ENCODE measurements at regions not wholly inside any gene's neighbourhood (a gene's known extent, or its start where the extent isn't known, plus 50 kb on each side); places are given as distances from the start of the nearest gene placed in this dataset.

DNA sequence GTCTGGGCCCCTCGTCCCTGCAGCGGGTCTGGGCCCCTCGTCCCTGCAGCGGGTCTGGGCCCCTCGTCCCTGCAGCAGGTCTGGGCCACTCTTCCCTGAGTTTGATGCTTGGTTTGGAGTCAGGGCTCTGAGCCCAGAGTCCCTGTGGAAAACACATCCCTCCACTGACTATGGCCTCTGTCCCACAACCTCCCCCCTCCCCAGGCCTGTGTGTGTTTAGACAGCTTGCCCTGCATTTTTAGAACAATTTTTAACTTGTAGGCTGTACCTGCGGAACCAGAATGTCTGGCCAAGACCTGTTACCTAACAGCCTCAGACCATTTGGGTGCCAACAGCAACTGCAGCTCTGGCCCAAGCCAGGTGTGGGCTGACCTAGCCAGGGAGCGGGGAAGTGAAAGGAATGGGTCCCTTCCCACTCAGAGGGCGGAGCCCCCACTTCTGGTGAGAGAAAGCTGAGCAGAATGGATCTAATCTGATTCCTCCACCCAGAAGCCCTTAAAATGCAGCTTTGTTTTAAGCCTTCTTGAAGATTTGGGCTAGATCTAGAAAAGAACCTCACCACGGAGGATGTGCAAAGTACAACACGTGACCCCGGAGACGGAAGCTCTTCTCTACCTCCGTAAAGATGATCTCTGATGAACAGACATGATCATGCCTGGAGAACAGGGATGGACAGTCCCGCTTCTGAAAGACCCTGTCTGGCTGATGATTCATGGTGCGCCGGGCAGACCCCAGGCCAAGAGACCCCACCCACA lies 60.5 kb upstream of the TFRC start (continued):
- TF ChIP-seq, protein P1, sequence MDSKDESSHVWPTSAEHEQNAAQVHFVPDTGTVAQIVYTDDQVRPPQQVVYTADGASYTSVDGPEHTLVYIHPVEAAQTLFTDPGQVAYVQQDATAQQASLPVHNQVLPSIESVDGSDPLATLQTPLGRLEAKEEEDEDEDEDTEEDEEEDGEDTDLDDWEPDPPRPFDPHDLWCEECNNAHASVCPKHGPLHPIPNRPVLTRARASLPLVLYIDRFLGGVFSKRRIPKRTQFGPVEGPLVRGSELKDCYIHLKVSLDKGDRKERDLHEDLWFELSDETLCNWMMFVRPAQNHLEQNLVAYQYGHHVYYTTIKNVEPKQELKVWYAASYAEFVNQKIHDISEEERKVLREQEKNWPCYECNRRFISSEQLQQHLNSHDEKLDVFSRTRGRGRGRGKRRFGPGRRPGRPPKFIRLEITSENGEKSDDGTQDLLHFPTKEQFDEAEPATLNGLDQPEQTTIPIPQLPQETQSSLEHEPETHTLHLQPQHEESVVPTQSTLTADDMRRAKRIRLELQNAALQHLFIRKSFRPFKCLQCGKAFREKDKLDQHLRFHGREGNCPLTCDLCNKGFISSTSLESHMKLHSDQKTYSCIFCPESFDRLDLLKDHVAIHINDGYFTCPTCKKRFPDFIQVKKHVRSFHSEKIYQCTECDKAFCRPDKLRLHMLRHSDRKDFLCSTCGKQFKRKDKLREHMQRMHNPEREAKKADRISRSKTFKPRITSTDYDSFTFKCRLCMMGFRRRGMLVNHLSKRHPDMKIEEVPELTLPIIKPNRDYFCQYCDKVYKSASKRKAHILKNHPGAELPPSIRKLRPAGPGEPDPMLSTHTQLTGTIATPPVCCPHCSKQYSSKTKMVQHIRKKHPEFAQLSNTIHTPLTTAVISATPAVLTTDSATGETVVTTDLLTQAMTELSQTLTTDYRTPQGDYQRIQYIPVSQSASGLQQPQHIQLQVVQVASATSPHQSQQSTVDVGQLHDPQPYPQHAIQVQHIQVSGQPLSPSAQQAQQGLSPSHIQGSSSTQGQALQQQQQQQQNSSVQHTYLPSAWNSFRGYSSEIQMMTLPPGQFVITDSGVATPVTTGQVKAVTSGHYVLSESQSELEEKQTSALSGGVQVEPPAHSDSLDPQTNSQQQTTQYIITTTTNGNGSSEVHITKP (IDR thresholded peaks at IDR 0.05; ENCODE audit: partially characterized antibody): no peak

DNA sequence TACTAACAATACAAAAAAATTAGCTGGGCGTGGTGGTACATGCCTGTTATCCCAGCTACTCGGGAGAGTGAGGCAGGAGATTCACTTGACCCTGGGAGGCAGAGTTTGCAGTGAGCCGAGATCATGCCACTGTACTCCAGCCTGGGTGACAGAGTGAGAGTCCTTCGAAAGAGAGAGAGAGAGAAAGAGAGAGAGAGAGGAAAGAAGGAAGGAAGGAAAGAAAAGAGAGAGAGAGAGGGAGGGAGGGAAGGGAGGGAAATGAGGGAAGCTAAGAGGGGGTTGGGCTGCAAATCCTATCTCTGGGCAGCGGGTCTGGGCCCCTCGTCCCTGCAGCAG lies 59.9 kb upstream of the TFRC start:
- H3K27me3 ChIP-seq (ENCODE audit: control insufficient read depth in 2 of 2, insufficient read depth in 2 of 2, low read length in 2 of 2): no peaks in the 10 kb centered on the region
- H3K4me2 ChIP-seq (ENCODE audit: insufficient read depth, low read length): peak overlapping the region; percentile 99
- WGBS (ENCODE audit: insufficient coverage, low coverage, missing lambda C conversion rate): 19% methylated on average over 4 of the region's 6 CpGs
- H3K9ac ChIP-seq (ENCODE audit: insufficient read depth in 1 of 2, low read depth in 2 of 2, low read length in 2 of 2): peak overlapping the region; percentile 86 to 94; a peak in 3 of 4 replicates
- POLR2A ChIA-PET: interaction anchor here (0.9 to 10.0 kb wide), 3 partner anchors 11 to 25 kb away, joined by 5 to 103 read pairs (median 28); no protein-coding TSS in a partner anchor
- DNase-seq (ENCODE audit: extremely low read depth in 1 of 4, low spot score in 3 of 4): no peak
- H2AFZ ChIP-seq (ENCODE audit: low read depth, low read length): peak overlapping the region; percentile 76
- in situ Hi-C loops (cut with MboI): no loop called here
- H3K4me3 ChIP-seq: peak overlapping the region; percentile 54; the same call in 1 of the 2 replicates
- H3K9me3 ChIP-seq (replicated peaks; ENCODE audit: control insufficient read depth, insufficient read depth, low read depth, low read length): no peaks in the 10 kb centered on the region
- H3K27ac ChIP-seq (ENCODE audit: extremely low read depth, low read depth, low read length): peak overlapping the region; percentile 99
- H4K20me1 ChIP-seq (replicated peaks; ENCODE audit: control insufficient read depth, insufficient read depth, low read length): no peaks in the 10 kb centered on the region
- ATAC-seq: no peak
- H3K9me1 ChIP-seq (ENCODE audit: control insufficient read depth, insufficient read depth, low read length): no peaks in the 10 kb centered on the region
- peaks cover 47% of the 10 kb centered on the region for H3K79me2 ChIP-seq (ENCODE audit: control insufficient read depth, insufficient read depth, low read length)
- CTCF ChIA-PET (ENCODE audit: low intra/inter-chr PET ratio): no interaction called here
- no peak for FAIRE-seq
- BruUV-seq (replicated peaks): no TSS peak
- intact Hi-C loops (cut with micrococcal nuclease): loop anchor here (2.0 kb wide), 3 partner anchors 41 to 61 kb away; no protein-coding TSS in a partner anchor
- H3K36me3 ChIP-seq (ENCODE audit: control insufficient read depth, insufficient read depth, low read length): 0 out of 3 replicates have a peak, but pooled peaks cover 2% of the 10 kb centered on the region
- peaks cover 75 to 80% of the 10 kb centered on the region in 2 experiments for H3K4me1 ChIP-seq (replicated peaks in 1 of 2; ENCODE audit: control insufficient read depth in 2 of 2, insufficient read depth in 2 of 2, low read length in 2 of 2)
- TF ChIP-seq, protein P2, sequence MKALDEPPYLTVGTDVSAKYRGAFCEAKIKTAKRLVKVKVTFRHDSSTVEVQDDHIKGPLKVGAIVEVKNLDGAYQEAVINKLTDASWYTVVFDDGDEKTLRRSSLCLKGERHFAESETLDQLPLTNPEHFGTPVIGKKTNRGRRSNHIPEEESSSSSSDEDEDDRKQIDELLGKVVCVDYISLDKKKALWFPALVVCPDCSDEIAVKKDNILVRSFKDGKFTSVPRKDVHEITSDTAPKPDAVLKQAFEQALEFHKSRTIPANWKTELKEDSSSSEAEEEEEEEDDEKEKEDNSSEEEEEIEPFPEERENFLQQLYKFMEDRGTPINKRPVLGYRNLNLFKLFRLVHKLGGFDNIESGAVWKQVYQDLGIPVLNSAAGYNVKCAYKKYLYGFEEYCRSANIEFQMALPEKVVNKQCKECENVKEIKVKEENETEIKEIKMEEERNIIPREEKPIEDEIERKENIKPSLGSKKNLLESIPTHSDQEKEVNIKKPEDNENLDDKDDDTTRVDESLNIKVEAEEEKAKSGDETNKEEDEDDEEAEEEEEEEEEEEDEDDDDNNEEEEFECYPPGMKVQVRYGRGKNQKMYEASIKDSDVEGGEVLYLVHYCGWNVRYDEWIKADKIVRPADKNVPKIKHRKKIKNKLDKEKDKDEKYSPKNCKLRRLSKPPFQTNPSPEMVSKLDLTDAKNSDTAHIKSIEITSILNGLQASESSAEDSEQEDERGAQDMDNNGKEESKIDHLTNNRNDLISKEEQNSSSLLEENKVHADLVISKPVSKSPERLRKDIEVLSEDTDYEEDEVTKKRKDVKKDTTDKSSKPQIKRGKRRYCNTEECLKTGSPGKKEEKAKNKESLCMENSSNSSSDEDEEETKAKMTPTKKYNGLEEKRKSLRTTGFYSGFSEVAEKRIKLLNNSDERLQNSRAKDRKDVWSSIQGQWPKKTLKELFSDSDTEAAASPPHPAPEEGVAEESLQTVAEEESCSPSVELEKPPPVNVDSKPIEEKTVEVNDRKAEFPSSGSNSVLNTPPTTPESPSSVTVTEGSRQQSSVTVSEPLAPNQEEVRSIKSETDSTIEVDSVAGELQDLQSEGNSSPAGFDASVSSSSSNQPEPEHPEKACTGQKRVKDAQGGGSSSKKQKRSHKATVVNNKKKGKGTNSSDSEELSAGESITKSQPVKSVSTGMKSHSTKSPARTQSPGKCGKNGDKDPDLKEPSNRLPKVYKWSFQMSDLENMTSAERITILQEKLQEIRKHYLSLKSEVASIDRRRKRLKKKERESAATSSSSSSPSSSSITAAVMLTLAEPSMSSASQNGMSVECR (CRISPR knock-in tag; IDR thresholded peaks at IDR 0.05): 0 out of 2 replicates have a peak, but pooled peaks have one; percentile 18
- TF ChIP-seq, protein P3, sequence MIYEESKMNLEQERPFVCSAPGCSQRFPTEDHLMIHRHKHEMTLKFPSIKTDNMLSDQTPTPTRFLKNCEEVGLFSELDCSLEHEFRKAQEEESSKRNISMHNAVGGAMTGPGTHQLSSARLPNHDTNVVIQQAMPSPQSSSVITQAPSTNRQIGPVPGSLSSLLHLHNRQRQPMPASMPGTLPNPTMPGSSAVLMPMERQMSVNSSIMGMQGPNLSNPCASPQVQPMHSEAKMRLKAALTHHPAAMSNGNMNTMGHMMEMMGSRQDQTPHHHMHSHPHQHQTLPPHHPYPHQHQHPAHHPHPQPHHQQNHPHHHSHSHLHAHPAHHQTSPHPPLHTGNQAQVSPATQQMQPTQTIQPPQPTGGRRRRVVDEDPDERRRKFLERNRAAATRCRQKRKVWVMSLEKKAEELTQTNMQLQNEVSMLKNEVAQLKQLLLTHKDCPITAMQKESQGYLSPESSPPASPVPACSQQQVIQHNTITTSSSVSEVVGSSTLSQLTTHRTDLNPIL (CRISPR knock-in tag; IDR thresholded peaks at IDR 0.05): no peak
- TF ChIP-seq HCFC1 (IDR thresholded peaks at IDR 0.05; ENCODE audit: low read depth, low read length) (no peak), FOXA3 (CRISPR knock-in tag; conservative IDR thresholded peaks at IDR 0.05 in 1 of 2, IDR thresholded peaks at IDR 0.05 in 1 of 2) (no peak), ZNF696 (CRISPR knock-in tag; conservative IDR thresholded peaks at IDR 0.05) (no peak), MEF2D (tag; conservative IDR thresholded peaks at IDR 0.05; ENCODE audit: low read depth) (no peak)

Measured in K562 (cell line).